ENCODE measurements at regions not wholly inside any gene's neighbourhood (a gene's known extent, or its start where the extent isn't known, plus 50 kb on each side); places are given as distances from the start of the nearest gene placed in this dataset.
"Not testable (repeated sequence)": the region's sequence is repeated elsewhere in the genome, so short reads cannot be mapped to it uniquely, and the experiment has no call there.

- no peak for DNase-seq
- in situ Hi-C loops (cut with HindIII; ENCODE audit: low pct_ligation_motif_present, low pct_unique_long_range_greater_than_20kb, low sequenced_read_pairs), result no loop called here
Measured at GRCh38 chr6:144901412-144901811, 616.3 kb downstream of the UTRN start.

- in situ Hi-C loops (cut with HindIII; ENCODE audit: low pct_ligation_motif_present, low pct_unique_long_range_greater_than_20kb, low sequenced_read_pairs), result no loop called here
- no peak for DNase-seq
Measured at GRCh38 chr6:144908004-144908403, 622.9 kb downstream of the UTRN start.

- no peak for DNase-seq
- in situ Hi-C loops (cut with HindIII; ENCODE audit: low pct_ligation_motif_present, low pct_unique_long_range_greater_than_20kb, low sequenced_read_pairs), result no loop called here
Measured at GRCh38 chr6:144909753-144910285, 624.7 kb downstream of the UTRN start.

- in situ Hi-C loops (cut with HindIII; ENCODE audit: low pct_ligation_motif_present, low pct_unique_long_range_greater_than_20kb, low sequenced_read_pairs), result no loop called here
- no peak for DNase-seq
Measured at GRCh38 chr6:144911322-144911721, 626.2 kb downstream of the UTRN start.

- peak; percentile 57 for DNase-seq
- in situ Hi-C loops (cut with HindIII; ENCODE audit: low pct_ligation_motif_present, low pct_unique_long_range_greater_than_20kb, low sequenced_read_pairs), result no loop called here
Measured at GRCh38 chr6:144912474-144912873, 627.3 kb downstream of the UTRN start.

GRCh38 chr6:144918073-144918472 is 632.9 kb downstream of the UTRN start:
- no peak for DNase-seq
- in situ Hi-C loops (cut with HindIII; ENCODE audit: low pct_ligation_motif_present, low pct_unique_long_range_greater_than_20kb, low sequenced_read_pairs), result no loop called here

- no peak for DNase-seq
- in situ Hi-C loops (cut with HindIII; ENCODE audit: low pct_ligation_motif_present, low pct_unique_long_range_greater_than_20kb, low sequenced_read_pairs), result no loop called here
Measured at GRCh38 chr6:144919560-144919959, 634.4 kb downstream of the UTRN start.

- DNase-seq, result no peak
- in situ Hi-C loops (cut with HindIII; ENCODE audit: low pct_ligation_motif_present, low pct_unique_long_range_greater_than_20kb, low sequenced_read_pairs), result no loop called here
Measured at GRCh38 chr6:144920391-144920961, 635.3 kb downstream of the UTRN start.

- in situ Hi-C loops (cut with HindIII; ENCODE audit: low pct_ligation_motif_present, low pct_unique_long_range_greater_than_20kb, low sequenced_read_pairs), result no loop called here
- DNase-seq, result peak; percentile 28
Measured at GRCh38 chr6:144921206-144921975, 636.3 kb downstream of the UTRN start.

- DNase-seq, result peak; percentile 5
- in situ Hi-C loops (cut with HindIII; ENCODE audit: low pct_ligation_motif_present, low pct_unique_long_range_greater_than_20kb, low sequenced_read_pairs), result no loop called here
Measured at GRCh38 chr6:144922120-144922722, 637.1 kb downstream of the UTRN start.

GRCh38 chr6:144922771-144923490 is 637.8 kb downstream of the UTRN start:
- DNase-seq; in situ Hi-C loops (cut with HindIII; ENCODE audit: low pct_ligation_motif_present, low pct_unique_long_range_greater_than_20kb, low sequenced_read_pairs): not testable (repeated sequence)

- in situ Hi-C loops (cut with HindIII; ENCODE audit: low pct_ligation_motif_present, low pct_unique_long_range_greater_than_20kb, low sequenced_read_pairs), result not testable (repeated sequence)
Measured at GRCh38 chr6:144923491-144923787, 638.3 kb downstream of the UTRN start.

GRCh38 chr6:144928847-144929246 is 643.7 kb downstream of the UTRN start:
- no peak for DNase-seq
- in situ Hi-C loops (cut with HindIII; ENCODE audit: low pct_ligation_motif_present, low pct_unique_long_range_greater_than_20kb, low sequenced_read_pairs), result no loop called here

More at GRCh38 chr6:144923491-144923787, 638.3 kb downstream of the UTRN start:
- DNase-seq, result not testable (repeated sequence)

GRCh38 chr6:144929262-144929661 is 644.1 kb downstream of the UTRN start:
- no peak for DNase-seq
- in situ Hi-C loops (cut with HindIII; ENCODE audit: low pct_ligation_motif_present, low pct_unique_long_range_greater_than_20kb, low sequenced_read_pairs), result no loop called here

GRCh38 chr6:144931172-144932035 is 646.3 kb downstream of the UTRN start:
- in situ Hi-C loops (cut with HindIII; ENCODE audit: low pct_ligation_motif_present, low pct_unique_long_range_greater_than_20kb, low sequenced_read_pairs), result no loop called here
- peak; percentile 42 for DNase-seq

- no peak for DNase-seq
- in situ Hi-C loops (cut with HindIII; ENCODE audit: low pct_ligation_motif_present, low pct_unique_long_range_greater_than_20kb, low sequenced_read_pairs), result no loop called here
Measured at GRCh38 chr6:144932621-144933020, 647.5 kb downstream of the UTRN start.

- no peak for DNase-seq
- in situ Hi-C loops (cut with HindIII; ENCODE audit: low pct_ligation_motif_present, low pct_unique_long_range_greater_than_20kb, low sequenced_read_pairs), result no loop called here
Measured at GRCh38 chr6:144935181-144935580, 650.0 kb downstream of the UTRN start.

GRCh38 chr6:144935661-144936060 is 650.5 kb downstream of the UTRN start:
- in situ Hi-C loops (cut with HindIII; ENCODE audit: low pct_ligation_motif_present, low pct_unique_long_range_greater_than_20kb, low sequenced_read_pairs), result no loop called here
- no peak for DNase-seq

Data from ACHN (cell line).